SH-SY5Y (cell line): ENCODE measurements at regions not wholly inside any gene's neighbourhood (a gene's known extent, or its start where the extent isn't known, plus 50 kb on each side); places are given as distances from the start of the nearest gene placed in this dataset.

Source experiments
- GATA2 ChIP-seq: IDR thresholded peaks from 2 replicates; pipeline ENCODE4 v1.6.1; 2011; ENCODE audit warnings: mild to moderate bottlenecking, low read depth, low read length
- GATA3 ChIP-seq: IDR thresholded peaks from 2 replicates; pipeline ENCODE4 v1.6.1; 2011; ENCODE audit warnings: low read depth, mild to moderate bottlenecking, low read length, moderate library complexity

GRCh38 chr13:53310786-53311185 lies 282.2 kb downstream of the OLFM4 start:
- no peak for TF ChIP-seq GATA2
- no peak for TF ChIP-seq GATA3
